ENCODE measurements at regions not wholly inside any gene's neighbourhood (a gene's known extent, or its start where the extent isn't known, plus 50 kb on each side); places are given as distances from the start of the nearest gene placed in this dataset.
"Not testable (repeated sequence)": the region's sequence is repeated elsewhere in the genome, so short reads cannot be mapped to it uniquely, and the experiment has no call there.

- H3K4me3 ChIP-seq (ENCODE audit: low read length), result no peak overlapping the region
- no peak for TF ChIP-seq CTCF (conservative IDR thresholded peaks at IDR 0.05; ENCODE audit: low read depth, low read length)
- DNase-seq (ENCODE audit: low read depth), result no peak
Observed at GRCh38 chr4:33948921-33949320, 2295.4 kb downstream of the ARAP2 start.

- H3K4me3 ChIP-seq (ENCODE audit: low read length); DNase-seq (ENCODE audit: low read depth): not testable (repeated sequence)
Observed at GRCh38 chr4:33953848-33954247, 2290.5 kb downstream of the ARAP2 start.

- TF ChIP-seq CTCF (conservative IDR thresholded peaks at IDR 0.05; ENCODE audit: low read depth, low read length), result no peak
Observed at GRCh38 chr4:33954759-33955158, 2289.6 kb downstream of the ARAP2 start.

GRCh38 chr4:33959519-33959918 lies 2284.8 kb downstream of the ARAP2 start:
- TF ChIP-seq CTCF (conservative IDR thresholded peaks at IDR 0.05; ENCODE audit: low read depth, low read length), result no peak
- no peak for DNase-seq (ENCODE audit: low read depth)
- H3K4me3 ChIP-seq (ENCODE audit: low read length), result no peak overlapping the region

More at GRCh38 chr4:33954759-33955158, 2289.6 kb downstream of the ARAP2 start:
- DNase-seq (ENCODE audit: low read depth), result no peak
- no peak overlapping the region for H3K4me3 ChIP-seq (ENCODE audit: low read length)

GRCh38 chr4:33961761-33962160 lies 2282.6 kb downstream of the ARAP2 start:
- DNase-seq (ENCODE audit: low read depth), result no peak
- TF ChIP-seq CTCF (conservative IDR thresholded peaks at IDR 0.05; ENCODE audit: low read depth, low read length), result no peak
- H3K4me3 ChIP-seq (ENCODE audit: low read length), result no peak overlapping the region

- TF ChIP-seq CTCF (conservative IDR thresholded peaks at IDR 0.05; ENCODE audit: low read depth, low read length), result no peak
Observed at GRCh38 chr4:33966808-33967207, 2277.5 kb downstream of the ARAP2 start.

GRCh38 chr4:33974270-33974669 lies 2270.0 kb downstream of the ARAP2 start:
- H3K4me3 ChIP-seq (ENCODE audit: low read length), result no peak overlapping the region
- no peak for TF ChIP-seq CTCF (conservative IDR thresholded peaks at IDR 0.05; ENCODE audit: low read depth, low read length)
- no peak for DNase-seq (ENCODE audit: low read depth)

More at GRCh38 chr4:33966808-33967207, 2277.5 kb downstream of the ARAP2 start:
- DNase-seq (ENCODE audit: low read depth), result no peak
- no peak overlapping the region for H3K4me3 ChIP-seq (ENCODE audit: low read length)

GRCh38 chr4:33975995-33976394 lies 2268.3 kb downstream of the ARAP2 start:
- no peak for DNase-seq (ENCODE audit: low read depth)
- no peak for TF ChIP-seq CTCF (conservative IDR thresholded peaks at IDR 0.05; ENCODE audit: low read depth, low read length)

GRCh38 chr4:33979781-33980180 lies 2264.5 kb downstream of the ARAP2 start:
- DNase-seq (ENCODE audit: low read depth); H3K4me3 ChIP-seq (ENCODE audit: low read length): not testable (repeated sequence)

More at GRCh38 chr4:33975995-33976394, 2268.3 kb downstream of the ARAP2 start:
- H3K4me3 ChIP-seq (ENCODE audit: low read length), result no peak overlapping the region

Measured in retinal pigment epithelial cell (primary cell).